Esophagus squamous epithelium (tissue), 4 donors: ENCODE measurements at regions not wholly inside any gene's neighbourhood (a gene's known extent, or its start where the extent isn't known, plus 50 kb on each side); places are given as distances from the start of the nearest gene placed in this dataset.

ENCODE experiments used
- CTCF ChIP-seq, 6 experiments: fragments of 450-650 bp in 4 of 6; fragments of 200-600 bp in 2 of 6; sonication (generic) in 2 of 6; IDR thresholded peaks; one replicate each; pipeline ENCODE4 v1.5.1; 2016 to 2019; ENCODE audit warnings: antibody characterized with exemption in 6 of 6, mild to moderate bottlenecking in 4 of 6, moderate library complexity in 4 of 6
- POLR2A ChIP-seq, 4 donors: fragments of 450-650 bp; IDR thresholded peaks; one replicate each; pipeline ENCODE4 v1.6.1; 2017; ENCODE audit warnings: antibody characterized with exemption in 4 of 4, mild to moderate bottlenecking in 4 of 4, moderate library complexity in 3 of 4

- TF ChIP-seq POLR2A (IDR thresholded peaks at IDR 0.05) (no peak), CTCF (IDR thresholded peaks at IDR 0.05) (no peak)
These were observed 392.4 kb upstream of the PROK2 start for GRCh38 chr3:72177075-72178050.
